HL-60/S4 treated with retinoic acid at 250 ng/mL for 4 days and 3 days (cell line): ENCODE measurements at regions not wholly inside any gene's neighbourhood (a gene's known extent, or its start where the extent isn't known, plus 50 kb on each side); places are given as distances from the start of the nearest gene placed in this dataset.
"Not testable (repeated sequence)": the region's sequence is repeated elsewhere in the genome, so short reads cannot be mapped to it uniquely, and the experiment has no call there.

ENCODE experiments used
- in situ Hi-C: fragments of 300-500 bp; cut with MboI; formaldehyde crosslinking; loops from 2 replicates; pipeline ENCODE4 v1.7.0; 2022; ENCODE audit warnings: low sequenced_read_pairs

GRCh38 chr12:114194066-114194465 is 211.9 kb downstream of the TBX5 start:
- in situ Hi-C loops, result no loop called here

- in situ Hi-C loops, result no loop called here
Measured at GRCh38 chr12:114193474-114193873, 212.5 kb downstream of the TBX5 start.

GRCh38 chr12:114192549-114192948 is 213.4 kb downstream of the TBX5 start:
- in situ Hi-C loops, result no loop called here

- in situ Hi-C loops, result no loop called here
Measured at GRCh38 chr12:114192013-114192412, 213.9 kb downstream of the TBX5 start.

GRCh38 chr12:114191581-114191980 is 214.4 kb downstream of the TBX5 start:
- in situ Hi-C loops, result no loop called here

GRCh38 chr12:114190971-114191370 is 215.0 kb downstream of the TBX5 start:
- in situ Hi-C loops, result no loop called here

GRCh38 chr12:114189266-114189665 is 216.7 kb downstream of the TBX5 start:
- in situ Hi-C loops, result no loop called here

- in situ Hi-C loops, result no loop called here
Measured at GRCh38 chr12:114186241-114187002, 219.5 kb downstream of the TBX5 start.

- in situ Hi-C loops, result no loop called here
Measured at GRCh38 chr12:114185036-114185435, 218.9 kb upstream of the RBM19 start.

- in situ Hi-C loops, result no loop called here
Measured at GRCh38 chr12:114174326-114174725, 208.2 kb upstream of the RBM19 start.

GRCh38 chr12:114172135-114172534 is 206.0 kb upstream of the RBM19 start:
- in situ Hi-C loops, result no loop called here

- in situ Hi-C loops, result no loop called here
Measured at GRCh38 chr12:114168061-114168460, 201.9 kb upstream of the RBM19 start.

- in situ Hi-C loops, result no loop called here
Measured at GRCh38 chr12:114167431-114167830, 201.3 kb upstream of the RBM19 start.

- in situ Hi-C loops, result no loop called here
Measured at GRCh38 chr12:114166362-114166761, 200.2 kb upstream of the RBM19 start.

- in situ Hi-C loops, result no loop called here
Measured at GRCh38 chr12:114165921-114166320, 199.8 kb upstream of the RBM19 start.

- in situ Hi-C loops, result no loop called here
Measured at GRCh38 chr12:114164351-114164750, 198.2 kb upstream of the RBM19 start.

- in situ Hi-C loops, result no loop called here
Measured at GRCh38 chr12:114163771-114164170, 197.6 kb upstream of the RBM19 start.

GRCh38 chr12:114160445-114160844 is 194.3 kb upstream of the RBM19 start:
- in situ Hi-C loops, result no loop called here

GRCh38 chr12:114152890-114153289 is 186.8 kb upstream of the RBM19 start:
- in situ Hi-C loops, result no loop called here

- in situ Hi-C loops, result no loop called here
Measured at GRCh38 chr12:114152066-114152465, 185.9 kb upstream of the RBM19 start.

GRCh38 chr12:114150584-114150983 is 184.5 kb upstream of the RBM19 start:
- in situ Hi-C loops, result not testable (repeated sequence)

- in situ Hi-C loops, result no loop called here
Measured at GRCh38 chr12:114141921-114142564, 175.9 kb upstream of the RBM19 start.

GRCh38 chr12:114140576-114140975 is 174.5 kb upstream of the RBM19 start:
- in situ Hi-C loops, result no loop called here
